ENCODE measurements at regions not wholly inside any gene's neighbourhood (a gene's known extent, or its start where the extent isn't known, plus 50 kb on each side); places are given as distances from the start of the nearest gene placed in this dataset.
A peak's percentile ranks its signal among the peaks of the same experiment; 100 is the strongest.

DNA sequence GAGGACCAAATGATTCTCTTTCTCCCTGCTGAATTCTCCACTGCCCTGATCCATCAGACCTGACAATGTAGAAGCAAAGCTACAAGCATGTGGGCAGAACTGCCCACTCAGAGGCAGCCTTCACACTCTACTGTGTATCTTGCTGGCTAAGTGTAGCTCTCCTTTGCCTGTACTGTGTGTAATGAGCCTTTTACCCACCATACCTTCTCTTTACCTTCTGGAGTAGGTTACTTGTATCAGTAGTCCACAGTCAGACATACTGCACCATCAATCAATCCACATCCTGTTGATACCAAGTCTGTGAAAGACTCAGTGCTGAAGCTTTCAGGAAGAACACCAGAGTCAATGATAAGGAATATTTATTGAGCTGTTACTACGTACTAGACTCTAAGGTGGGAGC, 440.7 kb upstream of the ARHGEF26 start:
- DNase-seq: no peak

DNA sequence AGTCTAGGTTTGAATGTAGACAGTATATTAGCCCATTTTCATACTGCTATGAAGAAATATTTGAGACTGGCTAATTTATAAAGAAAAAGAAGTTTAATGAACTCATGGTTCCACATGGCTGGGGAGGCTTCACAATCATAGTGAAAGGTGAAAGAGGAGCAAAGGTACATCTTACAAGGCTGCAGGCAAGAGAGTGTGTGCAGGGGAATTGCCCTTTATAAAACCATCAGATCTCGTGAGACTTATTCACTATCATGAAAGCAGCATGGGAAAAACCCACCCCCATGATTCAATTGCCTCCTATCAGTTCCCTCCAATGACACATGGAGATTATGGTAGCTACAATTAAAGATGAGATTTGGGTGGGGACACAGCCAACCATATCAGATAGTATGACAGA, 440.1 kb upstream of the ARHGEF26 start:
- no peak for DNase-seq

DNA sequence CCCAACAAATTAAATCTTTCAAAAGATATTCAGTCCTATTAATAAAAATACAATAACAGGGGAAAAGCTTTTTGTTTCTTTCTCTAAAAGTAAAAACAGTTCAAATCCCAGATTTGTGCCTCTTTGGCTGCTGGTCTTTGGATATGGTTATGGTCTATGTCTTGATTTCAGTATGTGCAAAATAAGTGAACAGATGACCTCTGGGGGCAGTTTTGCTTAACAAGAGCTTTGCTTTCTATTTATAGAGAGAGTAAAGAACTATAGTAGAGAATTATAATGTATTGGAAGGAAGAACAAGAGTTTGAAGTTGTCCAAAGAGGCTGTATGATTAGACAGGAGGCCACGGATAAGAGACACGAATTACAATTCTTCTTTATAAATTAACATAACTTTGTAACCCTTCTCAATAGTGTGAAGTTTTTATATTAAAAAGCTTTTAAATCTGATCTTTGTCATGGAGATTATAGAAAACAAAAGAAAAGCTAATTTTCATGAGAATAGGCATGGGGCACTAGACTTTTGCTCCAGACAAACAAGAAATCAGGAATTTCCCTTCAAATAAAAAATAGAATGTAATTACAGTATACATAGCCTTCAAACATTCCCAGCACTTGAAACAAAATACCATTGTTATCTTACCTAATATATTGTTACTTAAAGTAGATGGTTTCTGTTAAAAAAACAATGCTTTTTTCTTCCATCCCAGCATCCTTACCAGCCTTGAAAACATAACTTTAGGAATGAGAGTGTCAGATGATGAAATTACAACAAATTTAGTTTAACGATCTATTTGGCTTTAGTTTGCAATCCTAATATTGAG, 432.7 kb upstream of the ARHGEF26 start:
- no peak for DNase-seq

DNA sequence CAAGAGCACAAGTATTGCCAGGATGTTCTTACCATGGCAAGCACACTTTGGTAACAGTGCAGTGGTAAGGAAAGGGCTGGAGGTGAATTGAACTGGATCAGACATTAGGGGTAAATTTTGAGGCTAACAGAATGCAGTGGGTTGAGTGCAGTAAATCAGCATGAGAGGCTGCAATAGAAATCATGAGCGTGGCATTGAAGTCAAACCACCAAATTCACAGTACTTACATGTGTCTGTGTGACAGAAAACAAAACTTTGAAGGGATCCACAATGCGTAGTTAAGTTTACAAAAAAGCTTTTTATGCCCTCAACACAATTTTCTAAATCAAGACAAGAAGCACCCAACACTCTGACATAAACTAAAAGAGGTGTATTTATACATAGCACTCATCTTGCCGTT, 428.0 kb upstream of the ARHGEF26 start:
- no peak for DNase-seq

DNA sequence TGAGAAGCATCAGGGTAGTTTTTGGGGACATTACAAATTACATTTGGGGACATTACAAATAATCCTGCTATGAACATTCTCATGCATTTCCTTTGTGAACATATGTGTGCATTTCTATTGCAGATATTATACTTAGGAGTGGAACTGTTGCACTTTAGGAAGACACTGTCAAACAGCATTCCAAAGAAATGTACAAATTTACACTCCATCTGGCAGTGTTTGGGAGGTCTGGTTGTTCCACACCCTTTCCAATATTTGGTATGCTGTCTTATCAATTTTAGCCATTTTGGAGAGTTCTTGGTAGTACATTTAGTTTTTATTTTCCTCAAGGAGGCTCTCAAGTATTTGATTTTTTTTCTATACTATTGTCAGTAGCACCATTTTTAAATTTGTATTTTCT, 419.1 kb upstream of the ARHGEF26 start:
- no peak for DNase-seq

DNA sequence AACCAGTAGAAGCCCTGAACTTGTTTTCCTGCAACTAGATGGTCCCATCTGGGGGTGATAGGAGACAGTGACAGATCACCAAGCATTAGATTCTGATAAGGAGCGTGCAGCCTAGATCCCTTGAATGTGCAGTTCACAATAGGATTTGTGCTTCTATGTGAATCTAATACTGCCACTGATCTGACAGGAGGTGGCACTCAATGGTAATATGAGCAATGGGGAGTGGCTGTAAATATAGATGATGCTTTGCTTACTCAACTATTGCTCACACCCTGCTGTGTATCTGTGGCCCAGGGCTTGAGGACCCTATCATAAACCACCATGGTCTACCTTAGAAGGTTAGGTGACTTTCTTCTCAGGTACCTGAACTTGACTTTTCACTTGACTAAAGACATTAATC, 417.1 kb upstream of the ARHGEF26 start:
- DNase-seq: no peak

DNA sequence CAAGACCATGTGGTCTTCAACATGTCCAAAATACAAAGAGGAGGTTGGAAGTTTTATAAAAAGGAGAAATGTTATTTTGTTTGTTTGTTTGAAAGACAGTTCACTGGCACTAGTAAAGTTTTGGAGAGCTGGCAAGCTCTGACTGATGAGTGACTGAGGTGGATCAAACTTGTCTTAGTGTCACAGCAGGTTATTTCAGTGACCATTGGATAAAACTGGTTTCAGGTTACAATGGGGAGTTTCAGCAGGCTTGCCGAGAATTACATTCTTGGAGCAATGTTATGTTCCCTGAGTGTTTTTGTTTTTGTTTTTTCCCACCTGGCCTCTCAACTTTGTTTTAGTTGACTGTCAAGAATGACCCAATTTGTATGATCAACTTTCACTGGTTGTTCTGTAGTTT, 414.5 kb upstream of the ARHGEF26 start:
- DNase-seq: no peak

DNA sequence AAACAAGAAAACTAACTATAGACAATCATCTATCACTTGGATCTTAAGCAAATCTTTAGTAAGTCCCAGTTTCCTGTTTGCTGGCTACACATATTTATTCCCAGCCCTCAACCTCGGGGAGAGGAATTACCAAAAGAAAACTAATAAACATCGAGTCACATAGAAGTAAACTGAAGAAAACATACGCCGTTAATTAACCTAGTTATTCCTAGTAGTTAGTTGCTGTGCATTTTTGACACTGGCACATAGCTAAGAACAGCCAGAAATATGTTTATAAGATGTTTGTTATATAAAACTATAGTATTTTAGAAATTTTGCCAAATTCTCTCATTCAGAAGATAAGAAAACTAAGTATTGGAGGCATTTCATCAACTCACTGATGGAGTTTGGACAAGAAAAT, 407.2 kb upstream of the ARHGEF26 start:
- DNase-seq: no peak

DNA sequence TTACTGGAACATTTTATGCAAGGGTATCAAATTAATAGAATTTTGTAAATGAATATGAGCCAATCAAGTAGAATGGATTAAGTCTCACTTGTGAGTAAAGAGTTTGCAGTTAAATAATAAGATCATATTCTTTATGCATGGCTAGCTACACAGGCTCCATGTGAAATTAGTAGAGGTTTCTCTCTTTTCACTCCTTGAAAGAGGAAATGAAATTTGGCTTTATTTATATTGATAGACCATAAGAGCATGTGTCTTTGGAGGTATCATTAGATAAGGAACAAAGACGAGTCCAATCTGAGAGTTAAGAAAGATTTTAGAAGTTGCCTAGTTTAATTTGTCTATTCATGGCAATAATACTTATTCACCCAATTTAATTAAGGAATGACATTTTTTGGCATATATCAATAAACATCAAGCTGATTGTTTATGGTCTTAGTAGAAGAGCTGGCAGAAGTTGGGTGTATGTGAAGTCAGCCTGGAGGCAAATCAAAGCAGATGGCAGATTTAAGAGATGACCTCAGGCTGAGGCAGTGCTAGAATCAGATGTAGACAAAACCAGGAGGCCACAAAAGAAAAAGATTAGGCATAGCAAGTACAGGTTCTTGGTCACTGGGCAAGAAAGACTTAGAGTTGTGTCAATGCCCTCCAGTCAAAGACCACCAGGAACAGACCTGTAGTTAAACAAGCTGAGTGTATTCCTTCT, 406.5 kb upstream of the ARHGEF26 start:
- DNase-seq: no peak

DNA sequence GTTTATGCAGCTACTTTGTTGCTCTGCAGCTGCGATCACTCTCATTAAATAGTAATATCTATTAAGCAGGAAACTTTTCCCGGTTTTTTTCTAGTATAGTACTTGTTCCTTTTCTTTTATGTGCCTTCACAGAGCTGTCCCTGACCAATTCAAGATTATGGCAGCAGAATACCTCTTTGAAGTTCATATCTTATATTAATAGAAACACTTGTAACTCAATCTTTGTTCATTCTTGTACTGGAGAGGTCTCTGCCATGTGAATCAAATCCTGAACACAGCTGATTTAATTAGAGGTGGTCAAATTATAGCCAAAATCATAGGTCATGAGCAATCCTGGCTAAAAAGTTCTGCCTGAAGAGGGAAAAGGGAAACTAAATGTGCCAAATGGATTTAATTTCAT, 399.0 kb upstream of the ARHGEF26 start:
- DNase-seq: no peak

DNA sequence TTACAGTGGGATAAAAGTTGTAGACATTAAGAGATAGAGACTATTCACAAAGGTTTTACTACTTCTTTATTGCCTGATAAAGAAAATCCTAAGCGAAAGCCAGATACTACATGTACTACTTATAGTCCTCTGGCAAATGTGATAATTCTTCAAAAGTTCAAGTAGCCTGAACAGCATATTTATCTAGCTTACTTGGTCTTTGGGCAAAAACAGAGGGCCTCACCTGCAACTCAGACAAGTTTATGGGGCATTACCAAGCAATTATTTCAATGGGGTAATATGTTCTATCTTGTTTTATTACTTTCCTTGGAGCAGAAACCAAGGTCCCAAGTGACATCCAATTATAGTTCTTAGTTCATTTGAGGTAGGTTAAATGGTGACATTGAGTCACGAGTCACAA, 390.1 kb upstream of the ARHGEF26 start:
- no peak for DNase-seq

DNA sequence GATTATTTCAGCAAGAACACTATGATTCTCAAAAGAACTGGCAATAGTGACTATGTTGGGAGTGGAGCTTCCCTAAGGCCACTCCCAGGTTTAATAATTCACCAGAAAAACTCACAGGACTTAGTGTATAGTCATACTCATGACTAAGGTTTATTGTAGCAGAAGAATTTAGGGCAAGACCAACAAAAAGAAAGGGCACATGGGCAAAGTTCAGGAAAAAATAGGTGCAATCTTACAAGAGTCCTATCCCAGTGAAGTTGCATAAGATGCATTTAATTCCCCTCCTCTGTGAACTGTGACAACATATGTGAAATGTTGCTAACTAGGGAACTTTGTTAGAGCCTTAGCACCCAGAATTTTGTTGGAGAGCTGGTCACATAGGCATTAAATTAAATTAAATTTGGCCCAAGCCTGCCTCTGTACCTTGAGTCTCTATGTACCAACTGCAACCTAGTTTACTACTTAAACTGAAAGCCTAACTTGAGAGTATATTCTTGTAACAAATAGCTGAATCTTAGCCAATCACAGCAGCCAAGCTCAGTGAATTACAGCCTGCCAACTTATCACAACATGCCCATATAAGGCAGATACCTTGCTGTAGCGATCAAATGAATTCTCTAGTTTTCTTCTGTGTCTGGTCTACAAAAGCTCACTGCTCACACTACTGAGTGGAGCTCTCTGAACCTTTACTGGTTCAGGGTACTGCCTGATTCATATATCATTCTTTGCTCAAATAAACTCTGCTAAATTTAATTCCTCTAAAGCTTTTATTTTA, 386.2 kb upstream of the ARHGEF26 start:
- DNase-seq: peak; percentile 71

DNA sequence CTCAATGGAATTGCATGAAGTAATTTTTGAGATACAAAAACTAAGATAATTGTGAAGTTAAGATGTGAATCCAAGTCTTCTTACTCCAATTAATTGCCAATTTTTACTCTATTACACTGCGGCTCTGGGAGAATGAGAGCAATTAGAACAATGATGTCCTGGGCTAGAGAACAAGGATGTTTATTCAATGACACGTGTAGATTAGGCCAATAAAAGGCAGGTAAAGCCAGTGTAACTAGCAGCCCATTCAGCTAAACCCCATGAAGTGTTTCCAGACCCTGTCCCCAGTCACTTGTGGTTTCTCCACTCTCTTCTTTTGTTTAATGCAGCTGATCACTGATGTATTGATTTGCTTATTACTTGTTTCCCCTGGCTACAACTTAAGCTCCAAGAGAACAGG, 381.1 kb upstream of the ARHGEF26 start:
- no peak for DNase-seq

DNA sequence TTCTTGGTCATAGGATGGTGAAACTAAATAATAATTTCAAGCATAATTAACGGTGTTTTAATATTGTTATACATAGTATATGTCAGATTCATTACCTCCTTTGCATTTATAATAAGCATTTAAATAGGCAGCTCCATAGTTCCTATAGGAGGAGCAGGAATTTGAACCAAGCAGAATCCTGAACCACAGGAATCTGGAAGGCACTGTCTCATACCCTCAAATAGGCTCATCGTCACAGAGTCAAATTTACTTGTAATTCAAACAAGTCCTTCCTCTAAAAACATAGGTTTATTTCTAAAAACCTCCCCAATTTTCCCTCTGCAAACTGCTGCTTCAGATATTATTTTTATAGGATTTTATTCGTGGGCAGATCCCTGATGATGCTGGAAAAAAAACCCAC, 376.3 kb upstream of the ARHGEF26 start:
- DNase-seq: no peak

DNA sequence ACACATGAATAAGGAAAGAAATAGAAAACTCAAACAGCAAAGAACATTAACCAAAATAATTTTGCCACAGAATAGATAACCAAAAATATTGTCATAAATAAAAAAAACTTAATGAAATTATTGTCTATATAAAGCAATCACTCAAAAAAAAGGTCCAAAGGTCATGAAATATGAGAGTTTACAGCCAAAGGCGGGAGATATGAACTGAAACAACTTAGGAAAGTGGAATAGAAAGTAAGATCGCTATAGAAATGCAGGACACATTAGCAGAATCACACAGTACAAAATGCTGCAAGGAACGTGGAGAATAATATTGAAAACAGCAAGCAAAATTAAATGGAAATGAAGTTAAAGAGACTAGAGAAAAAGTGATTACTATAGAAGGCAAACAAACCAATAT, 375.0 kb upstream of the ARHGEF26 start:
- DNase-seq: no peak

DNA sequence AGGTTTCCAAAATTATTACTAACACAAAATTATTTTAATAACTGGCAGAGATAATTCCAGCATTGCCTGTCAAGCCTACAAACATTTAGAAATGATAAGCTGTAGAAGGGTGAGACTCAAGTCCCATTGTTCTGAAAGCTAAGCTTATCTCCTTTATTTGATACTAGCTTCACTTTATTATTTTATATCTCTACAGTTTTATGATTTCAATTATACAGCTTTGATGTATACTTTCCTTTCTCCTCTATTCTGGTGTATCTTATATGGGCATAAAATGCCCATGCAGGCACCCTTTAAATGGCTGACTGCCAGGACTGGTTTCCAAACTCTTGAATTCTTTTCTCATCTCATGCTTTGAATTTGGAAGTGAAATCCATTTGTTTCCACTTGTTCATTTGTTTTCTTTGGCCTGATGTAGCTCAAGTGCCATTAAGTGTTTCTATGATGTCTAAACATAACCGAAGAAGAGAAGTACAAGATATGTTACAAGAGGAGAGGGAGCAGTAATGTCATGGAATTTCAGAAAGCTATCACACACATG, 372.1 kb upstream of the ARHGEF26 start:
- no peak for DNase-seq

DNA sequence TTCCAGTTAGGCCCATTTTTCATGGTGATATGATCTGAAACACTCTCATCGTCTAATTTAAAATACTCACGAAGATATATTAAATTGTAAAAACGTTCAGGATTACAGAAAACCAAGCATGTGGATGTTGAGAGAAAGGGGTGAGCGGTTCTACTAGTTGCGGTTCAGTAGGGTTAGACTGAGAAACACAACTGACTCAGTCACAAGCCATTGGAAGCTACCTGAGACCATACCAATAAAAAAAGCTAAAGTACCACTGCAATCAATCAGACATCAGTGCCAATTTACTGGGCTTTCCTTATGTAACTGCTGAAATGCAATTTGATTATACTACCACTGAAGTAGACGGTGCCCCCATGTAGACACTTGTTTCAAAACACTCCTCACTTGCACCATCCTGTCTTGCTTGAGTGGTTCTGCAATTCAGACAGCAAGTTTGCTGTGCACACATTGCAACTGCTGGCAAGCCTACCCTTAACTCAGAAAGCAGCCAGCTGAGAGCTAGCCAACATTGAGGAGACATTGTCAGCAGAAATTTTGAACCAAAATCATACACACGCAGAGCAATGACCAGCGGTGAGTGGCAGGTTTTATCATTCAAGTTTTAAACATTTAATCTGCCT, 368.7 kb upstream of the ARHGEF26 start:
- no peak for DNase-seq

DNA sequence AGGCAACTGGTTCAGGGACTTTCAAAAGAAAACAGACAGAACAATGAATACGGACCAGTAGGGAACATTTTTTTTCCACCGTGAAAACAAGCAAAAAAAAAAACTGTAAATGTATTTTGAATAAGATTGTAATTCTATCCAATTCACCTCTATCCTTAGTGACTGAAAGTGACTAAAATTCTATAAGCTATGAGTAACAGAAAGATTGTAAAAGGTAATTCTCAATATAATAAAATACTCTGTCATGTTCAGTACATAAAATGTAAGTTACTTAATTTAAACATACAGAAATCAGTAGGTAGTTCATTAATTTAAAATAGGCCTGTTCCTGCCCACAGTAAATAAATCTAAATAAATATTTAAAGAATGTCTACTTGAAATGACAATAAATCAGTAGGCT, 368.2 kb upstream of the ARHGEF26 start:
- no peak for DNase-seq

DNA sequence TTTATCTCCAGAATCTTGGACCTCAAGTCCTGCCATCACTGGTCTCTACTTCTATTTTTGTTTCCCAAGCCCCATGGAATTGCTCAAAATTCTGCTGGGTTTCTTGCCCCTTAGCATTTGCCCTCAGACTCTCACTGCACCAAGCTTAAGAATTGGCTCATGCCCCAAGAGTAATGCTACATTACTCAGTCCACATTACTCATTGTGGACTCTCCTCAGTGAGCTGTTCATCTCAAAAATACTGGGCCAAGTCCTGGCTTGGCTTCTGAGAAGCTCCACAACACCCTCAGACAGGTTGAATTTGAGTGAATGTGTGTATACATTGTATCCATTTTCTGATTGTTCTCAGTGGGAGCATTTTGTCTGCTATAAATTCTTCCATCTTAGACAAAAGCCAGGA, 364.4 kb upstream of the ARHGEF26 start:
- DNase-seq: peak; percentile 8

DNA sequence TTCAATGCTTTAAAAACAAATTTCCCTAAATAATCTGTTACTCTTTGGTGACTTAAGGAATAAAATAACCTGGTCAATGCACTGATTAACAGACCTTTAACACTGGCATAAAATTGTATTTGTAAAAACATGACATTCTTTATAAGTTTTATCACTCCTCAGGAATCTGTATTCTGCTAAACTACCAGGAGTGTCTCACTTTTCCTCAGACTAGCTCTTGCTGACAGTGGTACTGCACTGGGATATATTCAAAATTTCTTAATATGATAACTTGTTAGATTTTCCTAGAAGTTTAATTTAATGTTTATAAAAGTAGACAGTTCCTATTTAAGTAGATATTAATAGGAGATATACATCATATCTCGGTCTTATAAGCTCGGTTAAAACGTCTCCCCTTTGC, 363.4 kb upstream of the ARHGEF26 start:
- DNase-seq: no peak

DNA sequence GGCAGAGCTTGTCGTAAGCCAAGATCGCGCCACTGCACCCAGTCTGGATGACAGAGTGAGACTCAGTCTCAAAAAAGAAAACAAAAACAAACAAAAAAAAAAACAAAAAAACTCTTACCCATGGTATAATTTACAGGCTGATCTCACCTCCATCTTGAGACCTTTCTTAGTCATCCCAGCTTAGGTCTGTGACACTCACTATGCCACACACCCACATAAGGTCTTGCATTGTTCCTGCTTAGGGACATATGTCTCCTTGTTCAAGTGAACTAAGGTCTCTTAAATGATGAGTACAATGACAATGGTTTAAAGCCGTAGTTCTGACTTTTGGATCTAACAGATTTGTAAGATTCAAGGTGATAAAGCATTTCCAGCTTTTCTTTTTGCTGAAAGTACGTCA, 360.2 kb upstream of the ARHGEF26 start:
- no peak for DNase-seq

DNA sequence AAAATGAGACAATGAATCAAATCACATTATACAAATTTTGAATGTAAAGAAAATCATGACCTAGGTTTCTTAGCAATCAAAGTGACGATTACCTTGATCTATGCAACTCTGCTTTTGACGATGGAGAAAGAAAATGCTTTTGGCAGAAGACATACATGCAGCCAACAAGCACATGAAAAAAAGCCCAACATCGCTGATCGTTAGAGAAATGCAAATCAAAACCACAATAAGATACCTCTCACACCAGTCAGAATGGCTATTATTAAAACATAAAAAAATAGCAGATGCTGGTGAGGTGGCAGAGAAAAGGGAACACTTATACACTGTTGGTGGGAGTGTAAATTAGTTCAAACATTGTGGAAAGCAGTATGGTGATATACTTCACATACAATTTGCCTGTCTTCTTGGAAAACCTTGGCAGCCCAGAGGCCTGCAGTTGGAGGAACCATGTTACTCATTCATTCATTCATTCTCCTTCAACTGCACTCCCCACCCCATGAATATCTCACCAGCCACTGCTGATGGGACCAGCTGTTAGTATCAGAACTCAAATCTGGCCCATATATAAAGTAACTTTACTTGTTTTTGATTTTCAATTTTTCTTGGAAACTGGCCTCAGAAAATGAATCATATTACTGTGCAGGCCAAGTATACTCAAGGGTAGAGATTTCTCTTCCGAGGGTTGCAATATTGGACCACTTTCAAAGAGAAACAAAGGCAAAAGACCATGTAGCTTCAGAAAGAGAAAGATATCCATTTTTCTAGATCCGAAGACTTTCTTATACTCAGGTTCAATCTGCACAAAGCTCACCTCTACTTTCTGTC, 358.6 kb upstream of the ARHGEF26 start:
- DNase-seq: no peak

Measured in kidney glomerular epithelial cell (primary cell).